GM19452 (cell line): ENCODE measurements at regions not wholly inside any gene's neighbourhood (a gene's known extent, or its start where the extent isn't known, plus 50 kb on each side); places are given as distances from the start of the nearest gene placed in this dataset.
"Not testable (repeated sequence)": the region's sequence is repeated elsewhere in the genome, so short reads cannot be mapped to it uniquely, and the experiment has no call there.

Experiments used
- ATAC-seq: cut with Tn5 transposase; IDR thresholded peaks from one replicate; pipeline ENCODE4 v1.9.1; 2021; ENCODE audit not compliant: unreplicated experiment

GRCh38 chr11:34001557-34002064 lies 49.9 kb upstream of the CAPRIN1 start:
- no peak for ATAC-seq

- no peak for ATAC-seq
Measured at GRCh38 chr11:33999393-33999792, 52.1 kb upstream of the CAPRIN1 start.

GRCh38 chr11:33997584-33998251 lies 53.8 kb upstream of the CAPRIN1 start:
- ATAC-seq, result no peak

GRCh38 chr11:33996498-33997454 lies 54.8 kb upstream of the CAPRIN1 start:
- ATAC-seq, result peak; percentile 58

GRCh38 chr11:33994937-33995336 lies 56.6 kb upstream of the CAPRIN1 start:
- ATAC-seq, result no peak

- ATAC-seq, result not testable (repeated sequence)
Measured at GRCh38 chr11:33991136-33991535, 60.4 kb upstream of the CAPRIN1 start.

- ATAC-seq, result not testable (repeated sequence)
Measured at GRCh38 chr11:33990131-33990530, 61.4 kb upstream of the CAPRIN1 start.

- ATAC-seq, result no peak
Measured at GRCh38 chr11:33989461-33989860, 62.1 kb upstream of the CAPRIN1 start.

GRCh38 chr11:33988586-33989370 lies 62.8 kb upstream of the CAPRIN1 start:
- ATAC-seq, result no peak

GRCh38 chr11:33987975-33988580 lies 63.5 kb upstream of the CAPRIN1 start:
- ATAC-seq, result no peak

- ATAC-seq, result no peak
Measured at GRCh38 chr11:33987545-33987944, 64.0 kb upstream of the CAPRIN1 start.

- ATAC-seq, result not testable (repeated sequence)
Measured at GRCh38 chr11:33986597-33987501, 64.7 kb upstream of the CAPRIN1 start.

GRCh38 chr11:33984682-33985389 lies 66.7 kb upstream of the CAPRIN1 start:
- ATAC-seq, result no peak

- no peak for ATAC-seq
Measured at GRCh38 chr11:33982661-33983060, 68.9 kb upstream of the CAPRIN1 start.

- ATAC-seq, result no peak
Measured at GRCh38 chr11:33980897-33981296, 70.6 kb upstream of the CAPRIN1 start.

GRCh38 chr11:33978376-33978775 lies 73.2 kb upstream of the CAPRIN1 start:
- ATAC-seq, result no peak

GRCh38 chr11:33977676-33978075 lies 73.9 kb upstream of the CAPRIN1 start:
- no peak for ATAC-seq

GRCh38 chr11:33976495-33977199 lies 74.9 kb upstream of the CAPRIN1 start:
- ATAC-seq, result no peak
